KMS-11 (cell line): ENCODE measurements at regions not wholly inside any gene's neighbourhood (a gene's known extent, or its start where the extent isn't known, plus 50 kb on each side); places are given as distances from the start of the nearest gene placed in this dataset.

Source experiments
- H2AFZ ChIP-seq: fragments of 200-600 bp; sonication (generic); 2 replicates; pipeline ENCODE4 v1.6.1; 2016; ENCODE audit warnings: antibody characterized with exemption, mixed run types, low read depth
- H3K27ac ChIP-seq: fragments of 200-600 bp; sonication (generic); 2 replicates; pipeline ENCODE4 v1.6.1; 2016; ENCODE audit warnings: mild to moderate bottlenecking, mixed run types
- H3K27me3 ChIP-seq: fragments of 200-600 bp; sonication (generic); 2 replicates; pipeline ENCODE4 v1.6.1; 2017; ENCODE audit warnings: mild to moderate bottlenecking, low read depth, mixed run types, moderate library complexity; ENCODE audit not compliant: insufficient read depth
- H3K36me3 ChIP-seq: fragments of 200-600 bp; sonication (generic); 2 replicates; pipeline ENCODE4 v1.6.1; 2017; ENCODE audit warnings: mild to moderate bottlenecking, mixed run types; ENCODE audit not compliant: insufficient read depth
- H3K4me1 ChIP-seq: fragments of 200-600 bp; sonication (generic); 2 replicates; pipeline ENCODE4 v1.6.1; 2016; ENCODE audit warnings: mild to moderate bottlenecking, low read depth, mixed run types; ENCODE audit not compliant: poor library complexity, severe bottlenecking
- H3K4me2 ChIP-seq: fragments of 200-600 bp; sonication (generic); 2 replicates; pipeline ENCODE4 v1.7.0; 2016; ENCODE audit warnings: mild to moderate bottlenecking, mixed run types
- H3K4me3 ChIP-seq: fragments of 200-600 bp; sonication (generic); IDR thresholded peaks from 2 replicates; pipeline ENCODE4 v1.6.1; 2017; ENCODE audit warnings: low read depth, low read length, mixed read lengths; ENCODE audit not compliant: insufficient read depth
- H3K79me2 ChIP-seq: fragments of 200-600 bp; sonication (generic); 2 replicates; pipeline ENCODE4 v1.6.1; 2016; ENCODE audit warnings: low read depth, mixed run types; ENCODE audit not compliant: insufficient read depth
- H3K9ac ChIP-seq: fragments of 200-600 bp; sonication (generic); 2 replicates; pipeline ENCODE4 v1.6.1; 2016; ENCODE audit warnings: mild to moderate bottlenecking, mixed run types
- H4K20me1 ChIP-seq: fragments of 200-600 bp; sonication (generic); 2 replicates; pipeline ENCODE4 v1.6.1; 2016; ENCODE audit warnings: mild to moderate bottlenecking, mixed run types; ENCODE audit not compliant: insufficient read depth
- TF ChIP-seq, protein P1 (sequence below): fragments of 200-600 bp; sonication (generic); conservative IDR thresholded peaks from 2 replicates; pipeline ENCODE4 v1.6.1; 2017; ENCODE audit warnings: low read depth, mild to moderate bottlenecking, antibody characterized with exemption, low read length, moderate library complexity, mixed read lengths

GRCh38 chr12:24363177-24363754 lies 413.8 kb upstream of the SOX5 start:
- no peak overlapping the region for H3K27ac ChIP-seq
- H3K4me3 ChIP-seq: no peak overlapping the region
- H3K4me2 ChIP-seq: no peak overlapping the region
- H3K27me3 ChIP-seq: no peaks in the 10 kb centered on the region
- no peaks in the 10 kb centered on the region for H3K4me1 ChIP-seq
- no peak overlapping the region for H3K9ac ChIP-seq
- no peaks in the 10 kb centered on the region for H3K79me2 ChIP-seq
- no peaks in the 10 kb centered on the region for H3K36me3 ChIP-seq
- H2AFZ ChIP-seq: no peak overlapping the region
- no peaks in the 10 kb centered on the region for H4K20me1 ChIP-seq
- TF ChIP-seq, protein P1, sequence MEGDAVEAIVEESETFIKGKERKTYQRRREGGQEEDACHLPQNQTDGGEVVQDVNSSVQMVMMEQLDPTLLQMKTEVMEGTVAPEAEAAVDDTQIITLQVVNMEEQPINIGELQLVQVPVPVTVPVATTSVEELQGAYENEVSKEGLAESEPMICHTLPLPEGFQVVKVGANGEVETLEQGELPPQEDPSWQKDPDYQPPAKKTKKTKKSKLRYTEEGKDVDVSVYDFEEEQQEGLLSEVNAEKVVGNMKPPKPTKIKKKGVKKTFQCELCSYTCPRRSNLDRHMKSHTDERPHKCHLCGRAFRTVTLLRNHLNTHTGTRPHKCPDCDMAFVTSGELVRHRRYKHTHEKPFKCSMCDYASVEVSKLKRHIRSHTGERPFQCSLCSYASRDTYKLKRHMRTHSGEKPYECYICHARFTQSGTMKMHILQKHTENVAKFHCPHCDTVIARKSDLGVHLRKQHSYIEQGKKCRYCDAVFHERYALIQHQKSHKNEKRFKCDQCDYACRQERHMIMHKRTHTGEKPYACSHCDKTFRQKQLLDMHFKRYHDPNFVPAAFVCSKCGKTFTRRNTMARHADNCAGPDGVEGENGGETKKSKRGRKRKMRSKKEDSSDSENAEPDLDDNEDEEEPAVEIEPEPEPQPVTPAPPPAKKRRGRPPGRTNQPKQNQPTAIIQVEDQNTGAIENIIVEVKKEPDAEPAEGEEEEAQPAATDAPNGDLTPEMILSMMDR: no peak

GRCh38 chr12:24361877-24362580 lies 412.6 kb upstream of the SOX5 start:
- Histone ChIP-seq H3K4me2 (no peak overlapping the region), H2AFZ (no peak overlapping the region), H3K36me3 (no peaks in the 10 kb centered on the region), H3K79me2 (no peaks in the 10 kb centered on the region), H3K9ac (no peak overlapping the region), H3K27me3 (no peaks in the 10 kb centered on the region), H3K4me1 (no peaks in the 10 kb centered on the region), H3K4me3 (no peak overlapping the region), H4K20me1 (no peaks in the 10 kb centered on the region), H3K27ac (no peak overlapping the region)
- TF ChIP-seq, protein P1: no peak

DNA sequence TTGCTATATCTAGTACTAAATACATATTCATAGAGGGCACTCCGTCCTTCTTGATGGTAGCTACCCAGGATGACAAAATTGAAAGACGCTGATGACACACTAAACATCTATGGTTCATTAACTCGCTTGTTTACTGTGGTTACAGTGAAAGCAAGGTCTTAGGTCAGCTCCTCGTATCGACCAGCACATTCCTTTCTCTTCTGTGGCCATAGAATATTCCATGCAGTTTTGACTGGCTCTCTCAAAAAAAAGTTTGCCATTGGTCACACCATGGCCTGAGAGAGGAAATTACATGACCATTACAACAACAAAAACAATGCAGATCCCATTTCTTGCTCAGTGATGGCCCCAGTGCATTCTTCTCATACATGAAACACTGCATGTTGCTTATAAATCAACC lies 411.4 kb upstream of the SOX5 start:
- Histone ChIP-seq H3K4me1 (no peaks in the 10 kb centered on the region), H3K27me3 (no peaks in the 10 kb centered on the region), H3K27ac (no peak overlapping the region), H3K9ac (no peak overlapping the region), H4K20me1 (no peaks in the 10 kb centered on the region), H3K79me2 (no peaks in the 10 kb centered on the region), H3K36me3 (no peaks in the 10 kb centered on the region), H2AFZ (no peak overlapping the region), H3K4me3 (no peak overlapping the region), H3K4me2 (no peak overlapping the region)
- TF ChIP-seq, protein P1: no peak

DNA sequence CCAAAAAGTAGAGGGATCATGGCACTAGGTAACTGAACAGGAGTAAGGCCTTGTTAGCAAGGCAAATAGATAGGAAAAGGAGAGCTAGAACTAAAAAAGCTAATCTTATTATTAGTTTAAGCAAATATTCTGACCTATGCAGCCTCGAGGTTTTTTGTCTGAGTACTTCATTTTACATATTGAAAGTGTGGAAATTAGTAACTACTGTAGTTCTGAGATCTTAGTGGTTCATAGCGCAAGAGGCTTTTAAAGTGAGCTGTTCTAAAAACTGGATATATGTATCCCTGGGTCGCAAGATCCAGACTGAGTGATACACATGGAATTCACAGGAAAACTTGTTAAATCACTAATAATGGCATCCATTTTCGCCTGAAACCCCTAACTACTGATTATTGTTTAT lies 411.0 kb upstream of the SOX5 start:
- Histone ChIP-seq H3K79me2 (no peaks in the 10 kb centered on the region), H3K4me2 (no peak overlapping the region), H3K36me3 (no peaks in the 10 kb centered on the region)

More for the DNA sequence above, 411.0 kb upstream of the SOX5 start:
- Histone ChIP-seq H3K27me3 (no peaks in the 10 kb centered on the region), H4K20me1 (no peaks in the 10 kb centered on the region), H3K4me3 (no peak overlapping the region), H3K4me1 (no peaks in the 10 kb centered on the region), H3K27ac (no peak overlapping the region), H2AFZ (no peak overlapping the region), H3K9ac (no peak overlapping the region)
- TF ChIP-seq, protein P1: no peak
